Hepatocyte (in vitro differentiated cells): ENCODE measurements at regions not wholly inside any gene's neighbourhood (a gene's known extent, or its start where the extent isn't known, plus 50 kb on each side); places are given as distances from the start of the nearest gene placed in this dataset.

Experiments used
- CTCF ChIP-seq: fragments of 200-600 bp; sonication (generic); IDR thresholded peaks from 2 replicates; pipeline ENCODE4 v1.5.1; 2016; ENCODE audit warnings: antibody characterized with exemption, mild to moderate bottlenecking; ENCODE audit not compliant: poor library complexity
- EZH2 ChIP-seq: fragments of 200-600 bp; sonication (generic); IDR thresholded peaks from 2 replicates; pipeline ENCODE4 v1.6.1; 2016; ENCODE audit warnings: antibody characterized with exemption, mild to moderate bottlenecking, borderline replicate concordance
- EZH2phosphoT487 ChIP-seq: fragments of 200-600 bp; sonication (generic); IDR thresholded peaks from one replicate; pipeline ENCODE4 v1.6.1; 2018; ENCODE audit warnings: antibody characterized with exemption, mild to moderate bottlenecking, low read depth, moderate library complexity; ENCODE audit not compliant: unreplicated experiment, severe bottlenecking

GRCh38 chr5:33260098-33260497 lies 180.7 kb upstream of the TARS1 start:
- TF ChIP-seq CTCF (no peak), EZH2 (no peak), EZH2phosphoT487 (no peak)
